HTR-8/SVneo (cell line): ENCODE measurements at regions not wholly inside any gene's neighbourhood (a gene's known extent, or its start where the extent isn't known, plus 50 kb on each side); places are given as distances from the start of the nearest gene placed in this dataset.

Experiments used
- DNase-seq: peaks from one replicate; pipeline ENCODE4 v3.0.0; 2011; ENCODE audit warnings: low spot score, mixed read lengths; ENCODE audit not compliant: insufficient read length
- FAIRE-seq: peaks from 2 replicates; lab custom pipeline; 2011; peaks lifted over from hg19 to GRCh38; lab: Jason Lieb, UNC

DNA sequence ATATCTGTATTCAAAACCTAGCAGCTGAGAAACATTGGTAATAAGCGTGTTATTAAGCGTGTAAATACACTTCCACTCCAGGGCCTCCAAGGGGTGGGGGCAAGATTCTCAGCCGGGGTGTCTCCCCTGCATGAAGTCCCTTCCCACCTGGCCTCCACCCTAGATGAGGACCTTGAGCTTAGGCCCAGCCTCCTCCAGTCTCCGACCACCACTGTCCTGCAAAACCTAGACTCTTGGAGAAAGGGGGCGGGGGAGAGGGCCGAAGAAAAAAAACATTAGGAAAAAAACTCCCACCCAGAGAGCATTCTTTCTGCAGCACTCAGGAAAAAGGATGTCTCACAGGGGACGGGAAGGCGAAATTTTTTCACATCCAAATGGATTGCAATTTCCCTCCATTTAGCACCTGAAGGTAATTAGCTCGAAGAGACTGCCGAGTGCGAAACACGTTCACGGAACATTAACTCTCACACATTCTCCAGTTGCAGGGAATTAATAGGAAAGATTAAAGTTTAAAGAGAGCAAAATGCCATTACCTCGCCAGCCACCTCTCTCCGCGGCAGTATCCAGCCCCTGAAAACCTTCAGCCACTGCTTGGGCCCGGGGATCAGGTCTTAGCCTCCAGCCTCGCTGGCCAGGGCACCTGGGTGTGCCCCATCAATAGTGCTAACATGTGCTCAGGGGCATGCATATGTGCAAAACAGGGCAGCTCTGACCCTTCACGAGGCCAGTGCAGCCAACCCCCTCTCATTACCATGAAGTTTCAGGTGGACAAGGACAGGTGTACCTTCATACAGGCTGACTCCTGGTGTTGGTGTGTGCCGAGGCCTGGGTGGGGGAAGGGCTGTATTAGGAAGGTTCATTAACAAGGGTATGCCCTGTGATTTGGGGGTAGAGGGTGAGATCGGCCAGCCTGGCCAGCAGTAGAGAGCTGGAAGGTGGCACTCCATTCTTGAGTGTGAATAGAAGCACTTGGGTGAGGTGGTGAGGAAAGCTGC is 77.2 kb downstream of the HIF1AN start:
- no peak for FAIRE-seq
- no peak for DNase-seq

- DNase-seq, result no peak
- FAIRE-seq, result no peak
These were observed 78.1 kb downstream of the HIF1AN start for GRCh38 chr10:100613846-100614245.

GRCh38 chr10:100614429-100615095 is 78.8 kb downstream of the HIF1AN start:
- FAIRE-seq, result no peak
- no peak for DNase-seq

GRCh38 chr10:100615241-100615640 is 79.5 kb downstream of the HIF1AN start:
- FAIRE-seq (no peak), DNase-seq (no peak)

- DNase-seq (no peak), FAIRE-seq (no peak)
These were observed 80.2 kb downstream of the HIF1AN start for GRCh38 chr10:100615908-100616307.

GRCh38 chr10:100618091-100618615 is 82.4 kb downstream of the HIF1AN start:
- DNase-seq (no peak), FAIRE-seq (no peak)

DNA sequence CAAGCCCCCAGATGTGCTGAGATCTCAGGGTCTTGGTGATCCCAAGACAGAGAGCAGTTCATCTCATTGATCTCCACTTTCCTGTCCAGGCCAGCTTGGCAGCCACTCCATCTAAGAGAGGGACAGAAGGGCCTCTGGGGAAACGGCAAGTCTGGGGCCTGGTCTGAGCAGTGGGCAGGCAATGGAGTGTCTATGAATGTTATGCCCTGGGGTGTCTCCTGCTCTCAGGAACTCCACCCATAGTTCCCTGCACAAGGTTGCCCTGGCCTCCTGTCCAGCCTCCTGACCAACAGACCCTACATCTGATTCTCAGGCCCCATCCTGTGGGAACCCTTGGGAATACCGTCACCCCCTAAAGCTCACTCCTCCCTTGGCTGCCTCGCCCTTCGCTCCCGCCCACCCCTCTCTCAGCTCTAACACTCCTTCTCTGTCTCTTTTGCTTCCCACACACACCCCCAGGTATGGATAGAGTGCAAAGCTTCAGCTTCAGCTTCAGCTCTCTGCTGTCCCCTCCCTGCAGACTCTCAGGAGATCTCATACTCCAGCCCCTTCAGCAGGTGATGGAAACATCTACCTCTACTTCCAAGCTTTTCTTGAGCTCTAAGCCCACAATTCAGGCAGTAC is 83.0 kb downstream of the HIF1AN start:
- DNase-seq, result no peak
- FAIRE-seq, result no peak

DNA sequence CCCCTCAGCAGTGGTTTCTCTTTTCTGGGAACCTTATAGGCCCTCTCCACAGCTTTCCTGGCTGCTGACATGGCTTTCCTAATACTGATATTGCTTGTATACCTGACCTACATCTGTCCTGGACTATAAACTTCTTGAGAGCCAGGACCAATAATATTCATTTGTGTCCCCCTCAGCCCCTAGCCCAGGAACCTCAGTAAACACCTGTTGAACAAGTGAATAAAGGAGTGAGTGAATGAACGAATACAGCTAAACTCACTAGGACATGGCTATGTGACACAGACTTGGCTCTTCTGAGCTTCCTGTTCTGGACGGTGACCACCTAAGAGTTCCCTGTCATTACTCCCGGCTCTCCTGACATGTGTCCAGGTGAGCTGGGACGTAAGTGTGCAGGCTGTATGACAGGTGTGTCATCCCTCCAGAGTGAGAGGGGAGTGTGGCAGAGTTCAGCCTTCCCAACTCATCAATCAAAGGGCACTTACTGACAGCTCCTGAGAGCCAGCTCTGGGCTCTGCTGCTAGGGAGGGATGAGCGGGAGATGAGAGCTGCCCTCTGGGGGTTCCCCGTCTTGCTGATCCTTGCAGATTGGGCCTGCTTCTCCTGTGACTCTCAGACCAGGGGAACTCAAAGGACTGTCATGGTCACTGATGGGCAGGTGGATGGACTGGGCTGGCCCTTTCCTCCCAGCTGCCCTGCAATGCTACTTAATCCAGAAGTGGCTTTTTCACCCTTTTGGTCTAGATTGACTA is 84.5 kb downstream of the HIF1AN start:
- DNase-seq (no peak), FAIRE-seq (no peak)

DNA sequence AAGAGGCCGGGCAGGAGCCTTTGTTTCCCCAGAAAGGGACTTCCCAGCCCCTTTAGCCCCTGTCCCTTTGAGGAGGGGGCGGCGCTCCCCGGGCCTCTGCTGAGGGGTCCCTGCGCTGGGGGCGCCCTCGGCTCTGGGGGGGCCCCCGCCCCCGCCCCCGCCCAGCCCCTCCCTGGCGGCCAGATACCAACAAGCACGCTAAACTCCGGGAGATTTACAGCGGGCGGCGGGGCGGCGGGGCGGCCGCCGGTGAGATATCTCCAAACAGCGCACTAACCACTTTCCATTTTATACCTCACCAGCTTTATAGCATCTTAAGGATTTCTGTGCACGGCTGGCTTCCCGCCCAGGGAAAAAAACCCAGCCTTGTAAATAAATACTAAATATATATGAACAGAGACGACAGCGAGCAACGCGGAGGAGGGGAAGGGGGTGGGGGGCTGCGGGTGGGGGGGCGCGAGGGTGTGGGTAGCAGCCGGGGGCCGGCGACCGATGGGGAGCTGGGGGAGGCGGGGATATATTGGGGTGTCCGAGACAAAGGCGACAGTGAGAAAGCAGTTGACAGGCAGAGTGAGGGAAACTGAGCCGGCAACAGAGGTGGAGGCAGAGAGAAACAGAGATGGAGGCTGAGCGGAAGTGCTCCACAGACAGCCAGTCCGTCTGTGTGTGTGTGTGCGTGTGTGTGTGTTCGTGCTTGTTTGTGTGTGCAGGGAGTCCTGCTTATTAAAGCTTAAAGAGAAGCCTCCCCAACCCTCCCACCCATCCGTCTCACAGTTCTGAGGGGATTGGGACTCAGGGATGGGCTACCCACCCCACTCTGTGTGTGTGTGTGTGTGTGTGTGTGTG is 85.8 kb downstream of the HIF1AN start:
- FAIRE-seq (no peak), DNase-seq (no peak)

DNA sequence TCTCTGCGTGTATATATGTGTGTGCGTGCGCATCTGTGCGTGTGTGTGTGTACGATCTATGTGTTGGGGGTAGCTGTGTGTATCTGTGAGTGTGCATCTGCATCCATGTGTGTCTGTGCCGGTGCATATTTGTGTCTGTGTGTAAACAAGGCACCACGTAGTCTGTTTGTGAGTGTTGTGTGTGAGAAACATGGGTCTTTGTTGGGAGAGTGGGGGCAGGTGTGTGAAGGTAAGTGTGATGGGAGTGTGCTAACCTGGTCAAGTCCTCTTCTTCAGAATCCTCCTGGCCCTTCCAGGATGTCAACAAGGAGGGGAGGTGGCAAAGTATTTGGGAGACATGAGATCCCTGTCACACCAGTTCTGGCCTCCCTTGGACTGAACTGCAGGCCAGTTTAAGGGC is 87.2 kb downstream of the HIF1AN start:
- no peak for FAIRE-seq

DNA sequence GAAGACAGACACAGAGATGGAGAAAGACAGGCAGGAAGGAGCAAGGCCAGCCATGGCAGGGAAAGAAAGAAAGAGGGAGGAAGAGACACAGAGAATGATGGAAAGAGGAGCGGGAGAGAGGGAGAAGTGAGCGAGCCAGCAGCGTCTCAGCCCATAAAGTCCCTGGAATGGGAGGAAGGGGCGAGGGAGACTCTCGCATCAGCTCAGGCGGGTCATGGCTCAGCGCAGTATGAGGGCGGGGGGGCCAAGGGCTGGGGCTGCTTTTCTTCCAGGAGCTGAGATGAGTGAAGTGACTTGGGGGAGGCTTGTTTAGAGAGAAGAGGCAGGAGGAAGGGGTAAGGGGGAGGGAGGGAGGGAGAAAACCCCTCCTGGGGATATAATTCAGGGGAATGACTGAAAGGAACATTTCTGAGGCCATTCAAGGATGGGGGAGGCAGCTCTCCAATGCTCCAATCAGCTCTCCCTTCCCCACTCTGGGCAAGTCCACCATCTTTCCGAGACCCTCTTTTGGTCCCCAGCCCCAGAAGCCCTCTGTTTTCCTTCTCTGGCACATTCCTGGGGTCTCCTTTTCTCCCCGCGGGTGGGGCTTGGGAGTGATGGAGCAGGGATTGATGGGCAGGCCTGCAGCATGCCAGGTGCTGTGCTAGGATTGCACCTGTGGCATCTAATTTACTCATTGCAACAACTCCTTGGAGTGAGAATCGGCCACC is 87.9 kb downstream of the HIF1AN start:
- no peak for FAIRE-seq

More for the DNA sequence above, 87.2 kb downstream of the HIF1AN start:
- DNase-seq, result no peak

DNA sequence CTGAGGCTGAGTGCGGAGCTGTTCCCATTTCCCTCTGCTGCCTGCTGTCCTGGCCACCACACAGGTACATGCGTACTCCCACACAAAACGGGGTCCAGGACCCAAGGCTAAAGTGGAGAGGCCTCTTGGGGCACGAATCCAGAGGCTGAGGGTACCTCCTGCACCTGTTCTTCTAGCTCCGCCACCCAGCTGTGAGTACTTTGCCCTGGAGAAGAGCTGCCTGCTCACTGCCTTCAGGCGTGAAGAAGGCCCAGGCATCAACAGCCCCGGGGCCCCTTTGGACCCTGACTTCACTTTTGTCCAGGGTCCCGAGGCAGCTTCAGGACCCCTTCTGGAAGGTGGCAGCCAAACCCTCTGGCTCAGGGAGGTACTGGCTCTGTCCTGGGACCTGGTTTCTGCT is 88.6 kb downstream of the HIF1AN start:
- FAIRE-seq, result no peak
- no peak for DNase-seq

More for the DNA sequence above, 87.9 kb downstream of the HIF1AN start:
- no peak for DNase-seq

- DNase-seq, result no peak
These were observed 90.1 kb downstream of the HIF1AN start for GRCh38 chr10:100625816-100626215.

GRCh38 chr10:100628061-100628460 is 92.3 kb downstream of the HIF1AN start:
- DNase-seq, result no peak
- no peak for FAIRE-seq

More at GRCh38 chr10:100625816-100626215, 90.1 kb downstream of the HIF1AN start:
- FAIRE-seq, result no peak

- FAIRE-seq (no peak), DNase-seq (no peak)
These were observed 95.4 kb downstream of the HIF1AN start for GRCh38 chr10:100631192-100631591.

- DNase-seq, result no peak
- FAIRE-seq, result no peak
These were observed 96.3 kb downstream of the HIF1AN start for GRCh38 chr10:100632027-100632426.

DNA sequence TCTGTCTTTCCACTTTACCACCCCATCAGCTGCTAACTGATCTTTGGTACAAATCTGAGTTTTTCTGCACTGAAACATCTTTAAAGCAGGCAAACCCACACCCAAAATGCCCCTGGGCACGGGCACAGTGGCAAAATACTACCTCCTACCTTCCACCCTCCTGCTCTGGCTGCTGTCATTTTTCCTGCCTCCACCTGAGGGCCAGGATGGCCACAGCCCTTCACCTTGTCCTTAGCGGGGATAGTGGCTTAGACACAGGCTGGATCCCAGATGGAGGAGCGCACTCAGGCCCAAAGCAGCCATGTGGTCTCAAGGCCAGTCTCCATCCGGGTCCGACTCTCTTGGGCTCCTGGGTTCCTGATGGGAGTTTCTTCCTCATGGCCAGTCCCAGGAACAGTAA is 98.3 kb downstream of the HIF1AN start:
- no peak for DNase-seq
- no peak for FAIRE-seq

- FAIRE-seq, result no peak
- DNase-seq, result no peak
These were observed 101.3 kb downstream of the HIF1AN start for GRCh38 chr10:100636848-100637553.
